Activated naive CD4-positive, alpha-beta T cell treated with Interleukin-2 at 50 U/mL for 16 hours (primary cell): ENCODE measurements at regions not wholly inside any gene's neighbourhood (a gene's known extent, or its start where the extent isn't known, plus 50 kb on each side); places are given as distances from the start of the nearest gene placed in this dataset.

ENCODE experiments used
- DNase-seq: peaks from one replicate; pipeline ENCODE4 v3.0.0-alpha.2; 2020

DNA sequence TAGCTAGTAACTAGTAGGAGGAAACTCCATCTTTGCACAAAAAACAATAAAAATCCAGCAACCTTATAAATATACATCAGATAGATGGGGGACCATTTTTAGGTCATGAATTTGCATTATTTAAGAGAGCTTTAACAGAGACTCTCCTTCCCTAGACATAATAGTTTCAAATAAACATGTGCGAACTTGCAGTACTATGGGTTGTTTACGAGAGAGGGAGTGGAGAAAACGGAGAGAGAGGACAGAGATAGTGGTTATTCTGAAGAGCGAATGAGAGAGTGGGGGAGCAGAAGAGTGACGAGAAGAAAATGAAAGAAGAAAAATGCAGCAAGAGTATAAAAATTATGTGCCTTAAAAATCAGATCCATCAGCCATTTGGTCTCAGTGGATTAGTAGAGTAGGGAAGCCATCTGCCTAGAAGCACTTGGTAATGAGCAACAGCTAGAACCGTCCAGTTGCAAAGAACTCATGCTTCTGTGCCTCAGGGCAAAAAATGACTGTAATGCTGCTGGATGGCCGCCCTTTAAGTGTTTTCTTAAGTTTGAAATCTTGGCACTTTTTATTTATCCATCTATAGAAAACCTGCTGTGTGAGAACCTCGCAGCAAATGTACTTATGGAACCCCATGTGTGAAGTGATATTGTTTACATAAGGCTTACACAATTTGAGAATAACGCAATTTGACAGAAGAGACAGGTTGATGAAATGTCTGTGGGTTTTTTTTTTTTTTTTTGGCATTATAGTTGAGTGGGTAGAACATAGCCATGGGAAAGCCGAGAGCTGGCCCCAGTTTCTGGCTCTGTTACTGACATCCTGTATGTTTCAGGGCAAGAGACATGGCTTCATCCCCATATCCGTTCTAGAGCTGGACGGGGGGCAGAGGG lies 95.6 kb upstream of the ZNF608 start:
- DNase-seq, result no peak

DNA sequence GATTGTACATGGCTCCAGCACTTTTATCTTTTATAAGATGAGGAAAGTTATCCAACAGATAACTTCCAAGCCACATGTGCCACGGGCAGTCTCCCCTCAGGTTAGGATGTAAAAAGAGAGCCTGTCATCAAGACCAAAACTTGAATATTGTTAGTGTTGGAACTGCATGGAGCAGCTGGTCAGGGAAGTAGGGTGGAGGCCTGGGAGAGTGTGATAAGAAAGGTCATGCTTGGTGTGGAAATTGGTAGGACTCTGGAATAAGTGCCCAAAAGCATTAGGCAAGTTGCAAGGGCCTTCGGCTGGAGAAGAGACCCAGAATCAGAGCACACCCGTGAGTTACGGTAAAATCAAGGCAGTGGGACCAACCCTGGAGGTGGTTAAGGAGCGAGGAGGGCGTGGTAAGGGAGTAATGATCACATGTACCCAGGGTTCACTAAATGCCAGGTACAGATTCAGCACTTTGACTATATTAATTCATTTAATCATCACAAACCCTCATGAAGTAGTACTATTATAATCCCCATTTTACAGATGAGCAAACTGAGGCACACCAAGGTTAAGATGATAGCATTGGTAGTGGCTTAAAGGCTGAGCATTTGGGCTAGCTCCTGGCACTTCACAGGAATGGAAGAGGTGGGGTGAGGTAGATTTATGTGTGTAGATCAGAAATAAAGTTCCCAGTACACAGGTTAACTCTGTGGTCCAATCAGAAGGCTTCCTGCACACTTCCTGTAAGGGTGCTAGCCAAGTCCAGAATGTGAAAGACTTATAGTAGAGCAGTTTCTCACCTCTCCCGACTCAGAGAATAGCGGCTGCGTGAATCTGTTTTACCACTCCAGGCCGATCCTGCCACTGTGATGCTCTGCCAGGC lies 96.5 kb upstream of the ZNF608 start:
- no peak for DNase-seq

GRCh38 chr5:124843596-124843899 lies 97.1 kb upstream of the ZNF608 start:
- no peak for DNase-seq

GRCh38 chr5:124844371-124844920 lies 98.0 kb upstream of the ZNF608 start:
- no peak for DNase-seq

- no peak for DNase-seq
Measured at GRCh38 chr5:124847907-124848306, 101.5 kb upstream of the ZNF608 start.

GRCh38 chr5:124849774-124850173 lies 103.3 kb upstream of the ZNF608 start:
- DNase-seq, result no peak

DNA sequence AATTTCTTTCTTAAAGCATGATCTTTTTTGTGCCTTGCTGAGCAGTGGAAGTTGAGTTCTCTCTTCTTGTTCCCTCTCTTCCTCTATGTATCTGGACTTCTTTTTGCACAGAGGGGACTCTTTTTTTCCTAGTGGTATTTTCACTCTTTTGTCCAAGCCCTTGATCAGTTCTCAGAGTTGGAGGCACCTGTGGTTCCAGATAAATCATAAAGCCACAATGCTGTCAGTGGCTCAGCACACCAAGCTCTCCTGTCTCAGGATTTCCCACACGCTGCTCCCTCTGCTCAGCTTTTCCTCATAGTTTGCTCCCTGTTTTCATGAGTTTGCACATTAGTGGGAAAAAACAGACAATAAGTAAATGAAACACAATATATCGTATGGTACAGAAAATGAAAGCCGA lies 110.3 kb upstream of the ZNF608 start:
- no peak for DNase-seq

GRCh38 chr5:124858612-124859011 lies 112.2 kb upstream of the ZNF608 start:
- no peak for DNase-seq

DNA sequence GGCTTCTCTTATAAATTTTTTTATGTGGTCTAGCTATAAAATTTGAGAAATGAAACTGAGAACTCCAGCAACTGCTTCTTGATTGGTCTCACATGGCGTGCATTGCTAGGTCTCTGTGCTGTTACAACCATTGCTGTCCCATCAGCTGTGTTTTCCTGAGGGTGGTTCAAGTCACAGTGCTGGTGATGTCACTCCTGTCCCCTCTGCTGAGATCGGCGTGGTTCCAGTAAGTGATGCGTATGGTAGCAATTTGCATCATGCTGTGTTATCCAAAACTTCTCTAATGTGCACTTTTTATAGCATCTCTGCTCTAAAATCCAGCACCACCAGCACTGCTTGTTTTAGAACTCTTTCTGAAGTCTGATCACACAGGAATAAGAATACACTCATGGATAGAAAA lies 112.6 kb upstream of the ZNF608 start:
- DNase-seq, result no peak

DNA sequence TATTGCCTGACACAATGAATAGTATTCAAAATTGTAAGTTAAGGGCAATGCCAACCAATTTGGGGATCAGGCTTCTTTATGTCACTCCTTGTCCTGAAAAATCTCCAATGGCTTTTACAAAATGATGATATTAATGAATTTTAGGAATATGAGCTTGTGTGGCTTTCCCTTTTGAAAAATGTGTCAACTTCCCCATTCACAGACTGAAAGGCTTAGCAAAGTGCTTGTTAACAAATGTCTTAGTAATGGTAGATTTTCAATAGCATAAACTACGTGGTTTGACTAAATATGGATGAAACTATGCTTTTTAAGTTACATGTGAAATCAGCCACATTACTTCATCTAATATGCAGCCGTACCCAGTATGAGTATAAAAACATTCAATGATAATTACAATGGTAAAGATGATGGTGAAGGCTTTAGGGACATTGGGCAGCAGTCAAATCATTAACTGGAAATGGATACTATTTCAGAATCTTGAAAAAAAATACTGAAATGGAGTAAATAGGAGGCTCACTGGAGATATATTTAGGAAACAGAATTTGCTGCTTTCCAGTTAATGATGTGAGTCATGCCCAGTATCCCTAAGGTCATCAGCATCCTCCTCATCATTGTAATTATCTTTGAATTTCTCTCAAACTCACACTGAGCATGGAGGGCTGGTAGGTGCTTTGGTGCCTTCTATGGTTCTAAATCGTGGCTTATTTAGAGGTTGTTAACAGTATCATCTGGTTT lies 113.3 kb upstream of the ZNF608 start:
- DNase-seq, result no peak

DNA sequence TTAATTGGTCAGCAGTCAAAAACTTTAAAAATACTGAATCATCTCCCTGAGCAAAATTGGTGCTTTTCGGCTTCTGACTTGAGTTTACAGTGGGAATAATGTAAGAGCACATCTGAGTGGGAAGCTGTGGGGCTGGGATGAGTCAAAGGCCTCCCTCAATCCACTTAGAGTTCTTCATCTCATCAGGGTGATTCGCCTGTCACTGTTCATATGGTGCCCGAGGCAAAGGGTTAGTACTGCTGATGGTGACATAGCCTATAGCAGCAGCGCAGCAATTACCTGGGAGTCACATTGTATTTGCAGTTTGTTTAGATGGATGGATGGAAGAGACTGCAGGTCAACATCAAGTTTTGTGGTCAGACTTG lies 113.8 kb upstream of the ZNF608 start:
- DNase-seq, result no peak

GRCh38 chr5:124865066-124865465 lies 118.6 kb upstream of the ZNF608 start:
- no peak for DNase-seq

DNA sequence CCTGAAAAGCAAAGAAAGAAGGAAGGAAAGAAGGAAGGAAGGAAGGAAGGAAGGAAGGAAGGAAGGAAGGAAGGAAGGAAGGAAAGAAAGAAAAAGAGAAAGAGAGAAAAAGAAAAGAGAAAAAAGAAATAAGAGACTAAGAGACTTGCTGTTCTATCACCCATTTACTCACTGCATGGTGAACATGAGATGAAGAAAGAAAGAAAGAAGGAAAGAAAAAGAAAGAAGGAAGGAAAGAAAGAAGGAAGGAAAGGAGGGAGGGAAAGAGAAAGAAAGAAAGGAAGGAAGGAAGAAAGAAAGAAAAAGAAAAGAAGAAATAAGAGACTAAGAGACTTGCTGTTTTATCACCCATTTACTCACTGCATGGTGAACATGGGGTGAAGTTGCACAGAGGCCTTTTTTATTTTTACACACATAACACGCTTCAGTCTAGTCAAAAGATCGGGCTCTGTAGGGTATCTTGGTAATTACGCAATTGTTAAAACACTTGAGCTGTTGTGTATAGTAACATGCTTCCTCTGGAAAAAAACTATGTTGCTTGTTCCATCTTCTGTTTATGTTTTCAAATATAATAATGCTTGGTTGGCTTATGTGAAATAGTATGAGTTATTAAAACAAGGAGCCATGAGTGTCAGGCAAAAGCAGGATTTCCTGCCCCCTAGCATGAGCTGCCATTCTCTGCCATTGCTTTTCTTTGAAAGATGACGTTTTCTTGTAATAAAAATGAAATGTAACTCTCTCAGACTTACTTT lies 119.3 kb upstream of the ZNF608 start:
- no peak for DNase-seq

DNA sequence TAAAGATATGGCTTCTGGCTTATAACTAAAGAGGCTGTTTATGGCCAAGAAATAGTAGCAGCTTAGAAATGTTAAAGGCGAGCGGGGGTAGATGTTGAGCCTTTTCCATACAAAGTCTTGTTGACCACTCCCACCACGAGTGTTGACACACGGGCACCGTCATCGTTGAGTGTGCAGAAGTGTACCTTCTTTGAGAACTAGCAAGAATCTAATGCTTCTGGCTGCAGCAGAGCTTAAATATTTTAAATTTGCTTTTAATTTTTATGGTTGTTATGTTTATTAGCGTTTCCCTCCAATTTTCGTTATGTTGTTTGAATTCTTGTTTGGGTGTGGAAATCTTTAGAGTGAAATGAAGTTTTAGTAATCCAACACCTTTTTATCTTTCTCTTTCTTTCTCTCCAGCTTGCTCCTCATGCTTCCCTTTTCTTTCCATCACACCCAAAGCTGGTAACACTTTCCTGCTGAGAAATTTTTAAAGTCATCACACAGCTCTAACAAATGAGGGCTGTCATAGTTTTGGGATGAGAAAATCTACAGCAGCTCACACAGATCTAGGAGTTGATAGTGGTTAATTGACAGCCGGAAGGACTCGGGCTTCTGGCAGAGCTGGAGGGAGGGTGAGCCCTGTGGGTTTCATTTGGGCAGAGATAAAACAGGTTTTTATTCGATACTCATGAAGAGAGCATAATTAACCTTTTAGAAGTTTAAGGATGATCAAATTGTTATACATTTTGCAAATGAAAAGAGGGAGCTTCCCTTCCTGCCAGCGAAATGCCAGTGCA lies 120.1 kb upstream of the ZNF608 start:
- no peak for DNase-seq

GRCh38 chr5:124867137-124867704 lies 120.8 kb upstream of the ZNF608 start:
- no peak for DNase-seq

- no peak for DNase-seq
Measured at GRCh38 chr5:124868676-124869075, 122.2 kb upstream of the ZNF608 start.

GRCh38 chr5:124869426-124870033 lies 123.1 kb upstream of the ZNF608 start:
- no peak for DNase-seq

- no peak for DNase-seq
Measured at GRCh38 chr5:124870070-124870469, 123.6 kb upstream of the ZNF608 start.

- no peak for DNase-seq
Measured at GRCh38 chr5:124871303-124871702, 124.9 kb upstream of the ZNF608 start.

DNA sequence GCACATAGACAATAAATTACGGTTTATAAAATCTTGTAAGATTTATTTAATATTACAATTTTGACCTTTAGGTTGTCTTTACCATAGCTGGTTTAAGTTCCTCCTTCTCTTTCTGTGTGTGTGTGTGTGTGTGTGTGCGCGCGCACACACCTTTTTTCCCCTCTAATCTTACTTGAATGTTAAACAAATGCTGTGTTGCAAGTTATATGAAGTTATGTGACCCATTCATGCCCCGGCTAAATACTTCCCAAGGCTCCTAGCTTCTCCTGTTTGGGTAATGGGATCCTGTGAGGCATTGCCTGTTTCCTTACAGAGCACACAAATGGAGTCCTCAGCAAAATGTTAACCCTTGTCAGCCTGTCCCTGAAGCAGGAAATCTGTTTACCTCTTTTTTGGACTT lies 125.6 kb upstream of the ZNF608 start:
- no peak for DNase-seq

DNA sequence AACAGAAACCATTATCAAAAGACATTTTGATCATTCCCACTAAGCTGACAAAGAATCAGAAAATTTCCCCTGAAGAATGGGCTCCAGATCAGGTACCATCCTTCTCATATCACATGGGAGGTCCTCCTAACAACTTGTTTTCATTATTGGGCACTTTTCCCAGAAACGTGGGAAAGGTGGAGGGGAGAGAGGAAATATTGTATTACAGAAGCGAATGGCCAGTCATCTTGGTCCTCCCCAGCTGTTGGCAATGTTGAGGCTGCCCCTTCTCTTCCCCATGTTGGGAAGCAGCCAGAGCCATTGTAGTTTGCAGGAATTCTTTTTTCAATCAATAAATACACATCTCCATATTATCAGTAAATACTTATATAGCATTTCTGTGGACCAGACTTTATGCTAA lies 126.2 kb upstream of the ZNF608 start:
- DNase-seq, result no peak
